Panc1 (cell line): ENCODE measurements at regions not wholly inside any gene's neighbourhood (a gene's known extent, or its start where the extent isn't known, plus 50 kb on each side); places are given as distances from the start of the nearest gene placed in this dataset.
"Not testable (repeated sequence)": the region's sequence is repeated elsewhere in the genome, so short reads cannot be mapped to it uniquely, and the experiment has no call there.

Experiments used
- CTCF ChIP-seq: fragments of 450-650 bp; IDR thresholded peaks from 2 replicates; pipeline ENCODE4 v1.5.1; 2017; ENCODE audit warnings: mild to moderate bottlenecking
- POLR2AphosphoS5 ChIP-seq: IDR thresholded peaks from 2 replicates; pipeline ENCODE4 v1.6.1; 2012; ENCODE audit warnings: mild to moderate bottlenecking, low read depth, low read length, moderate library complexity
- REST ChIP-seq, 2 experiments: IDR thresholded peaks; 2 replicates each; pipeline ENCODE4 v1.6.1; 2011 to 2012; ENCODE audit warnings: low read depth in 2 of 2, control low read depth in 1 of 2, low read length in 1 of 2, mild to moderate bottlenecking in 1 of 2, moderate library complexity in 1 of 2; ENCODE audit not compliant: insufficient read depth in 1 of 2
- SIN3A ChIP-seq: IDR thresholded peaks from 2 replicates; pipeline ENCODE4 v1.6.1; 2012; ENCODE audit warnings: low read depth, mild to moderate bottlenecking, low read length, moderate library complexity, borderline replicate concordance; ENCODE audit not compliant: insufficient read depth

DNA sequence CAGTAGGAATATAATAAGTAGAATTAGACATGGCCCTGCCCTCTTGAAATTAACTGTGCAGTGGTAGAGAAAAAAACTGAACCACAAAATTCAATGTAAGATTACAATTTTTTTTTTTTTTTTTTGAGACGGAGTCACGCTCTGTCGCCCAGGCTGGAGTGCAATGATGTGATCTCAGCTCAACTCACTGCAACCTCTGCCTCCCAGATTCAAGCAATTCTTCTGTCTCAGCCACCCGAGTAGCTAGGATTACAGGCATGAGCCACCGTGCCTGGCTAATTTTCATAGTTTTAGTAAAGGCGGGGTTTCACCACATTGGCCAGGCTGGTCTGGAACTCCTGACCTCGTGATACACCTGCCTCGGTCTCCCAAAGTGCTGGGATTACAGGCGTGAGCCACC is 864.3 kb downstream of the EFNB2 start:
- not testable (repeated sequence) for TF ChIP-seq CTCF; POLR2AphosphoS5; SIN3A; REST (IDR thresholded peaks at IDR 0.05; ENCODE audit: insufficient read depth in 1 of 2, low read depth in 2 of 2, low read length in 1 of 2)
